AG09319 (cell line): ENCODE measurements at regions not wholly inside any gene's neighbourhood (a gene's known extent, or its start where the extent isn't known, plus 50 kb on each side); places are given as distances from the start of the nearest gene placed in this dataset.

Experiments used
- DNase-seq: peaks from one replicate; pipeline ENCODE4 v3.0.0-alpha.2; 2010; ENCODE audit warnings: low read depth; ENCODE audit errors: extremely low read depth
- TF ChIP-seq, protein P1 (sequence below): IDR thresholded peaks from 2 replicates; pipeline ENCODE4 v1.5.1; 2011; ENCODE audit warnings: low read depth, mild to moderate bottlenecking, inconsistent platforms, low read length, moderate library complexity

DNA sequence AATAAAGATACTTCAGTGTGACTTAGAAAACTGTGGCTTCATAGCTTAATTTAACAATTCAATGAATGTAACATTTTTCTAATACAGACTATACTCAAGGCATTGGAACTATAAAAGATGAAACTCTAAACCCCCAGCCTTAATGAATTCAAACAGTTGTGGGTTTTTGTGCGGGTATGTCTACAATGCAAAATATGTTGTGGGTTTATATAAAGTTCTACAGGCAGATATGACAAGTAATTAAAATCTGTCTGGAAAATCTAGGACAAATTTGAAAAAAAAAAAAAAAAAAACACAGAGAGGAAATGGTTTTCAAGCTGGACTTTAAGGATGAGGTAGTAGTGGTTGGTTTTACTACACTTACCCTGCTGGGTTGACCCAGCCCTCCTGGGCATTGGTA, 467.5 kb upstream of the TLE4 start:
- no peak for DNase-seq
- TF ChIP-seq, protein P1, sequence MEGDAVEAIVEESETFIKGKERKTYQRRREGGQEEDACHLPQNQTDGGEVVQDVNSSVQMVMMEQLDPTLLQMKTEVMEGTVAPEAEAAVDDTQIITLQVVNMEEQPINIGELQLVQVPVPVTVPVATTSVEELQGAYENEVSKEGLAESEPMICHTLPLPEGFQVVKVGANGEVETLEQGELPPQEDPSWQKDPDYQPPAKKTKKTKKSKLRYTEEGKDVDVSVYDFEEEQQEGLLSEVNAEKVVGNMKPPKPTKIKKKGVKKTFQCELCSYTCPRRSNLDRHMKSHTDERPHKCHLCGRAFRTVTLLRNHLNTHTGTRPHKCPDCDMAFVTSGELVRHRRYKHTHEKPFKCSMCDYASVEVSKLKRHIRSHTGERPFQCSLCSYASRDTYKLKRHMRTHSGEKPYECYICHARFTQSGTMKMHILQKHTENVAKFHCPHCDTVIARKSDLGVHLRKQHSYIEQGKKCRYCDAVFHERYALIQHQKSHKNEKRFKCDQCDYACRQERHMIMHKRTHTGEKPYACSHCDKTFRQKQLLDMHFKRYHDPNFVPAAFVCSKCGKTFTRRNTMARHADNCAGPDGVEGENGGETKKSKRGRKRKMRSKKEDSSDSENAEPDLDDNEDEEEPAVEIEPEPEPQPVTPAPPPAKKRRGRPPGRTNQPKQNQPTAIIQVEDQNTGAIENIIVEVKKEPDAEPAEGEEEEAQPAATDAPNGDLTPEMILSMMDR = no peak

DNA sequence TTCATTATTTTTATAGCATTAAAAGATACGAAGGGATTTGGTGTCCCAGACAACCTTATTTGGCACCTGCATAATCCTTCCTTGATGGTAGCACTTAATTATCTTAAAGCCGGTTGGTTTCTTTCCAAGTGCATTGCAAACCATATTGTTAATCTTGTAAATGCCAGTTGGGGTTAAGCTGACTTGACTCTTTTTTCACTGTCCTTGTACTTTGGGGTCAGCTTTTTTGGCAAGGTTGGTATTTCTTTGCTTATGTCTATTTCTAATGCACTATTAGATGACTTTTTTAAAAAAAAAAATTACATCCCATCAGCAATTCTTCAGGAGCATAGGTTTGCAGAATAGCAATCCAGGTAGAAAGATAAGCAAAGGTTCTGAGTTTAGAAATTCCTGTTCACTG, 466.8 kb upstream of the TLE4 start:
- TF ChIP-seq, protein P1 = no peak
- DNase-seq = no peak

DNA sequence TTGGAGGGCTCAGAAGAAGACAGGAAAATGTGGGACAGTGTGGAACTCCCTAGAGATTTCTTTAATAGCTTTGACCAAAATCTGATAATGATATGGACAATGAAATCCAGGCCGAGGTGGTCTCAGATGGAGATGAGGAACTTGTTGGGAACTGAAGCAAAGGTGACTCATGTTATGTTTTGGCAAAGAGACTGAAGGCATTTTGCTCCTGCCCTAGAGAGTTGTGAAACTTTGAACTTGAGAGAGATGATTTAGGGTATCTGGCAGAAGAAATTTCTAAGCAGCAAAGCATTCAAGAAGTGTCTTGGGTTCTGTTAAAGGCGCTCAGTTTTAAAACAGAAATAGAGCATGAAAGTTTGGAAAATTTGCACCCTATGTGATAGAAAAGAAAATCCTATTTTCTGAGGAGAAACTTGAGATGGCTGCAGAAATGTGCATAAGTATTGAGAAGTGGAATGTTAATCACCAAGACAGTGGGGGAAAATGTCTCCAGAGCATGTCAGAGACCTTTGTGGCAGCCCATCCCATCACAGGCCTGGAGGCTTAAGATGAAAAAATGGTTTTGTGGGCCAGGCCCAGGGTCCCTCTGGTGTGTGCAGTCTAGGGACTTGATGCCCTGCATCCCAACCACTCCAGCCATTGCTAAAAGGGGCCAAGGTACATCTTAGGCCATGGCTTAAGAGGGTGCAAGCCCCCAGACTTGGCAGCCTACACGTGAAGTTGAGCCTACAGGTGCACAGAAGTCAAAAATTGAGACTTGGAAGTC, 463.7 kb upstream of the TLE4 start:
- TF ChIP-seq, protein P1 = no peak

DNA sequence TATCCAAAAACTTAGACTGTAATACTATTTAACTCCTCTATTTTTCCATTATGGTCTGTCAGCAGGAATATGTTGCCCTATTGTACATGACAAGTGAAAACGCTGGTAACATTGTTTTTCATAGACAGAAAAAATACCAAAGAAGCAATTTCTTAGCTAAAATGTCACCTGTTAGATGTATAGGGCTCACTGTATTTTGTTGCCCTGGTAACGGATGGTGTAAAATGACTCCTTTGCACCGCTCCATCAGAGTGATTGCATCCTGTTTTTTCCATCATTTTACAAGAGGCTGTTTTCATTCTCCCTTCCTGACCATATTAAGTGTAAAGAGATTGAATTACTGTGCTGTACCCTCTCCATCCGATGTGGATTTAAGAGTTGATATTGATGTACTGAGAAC, 460.1 kb upstream of the TLE4 start:
- DNase-seq = no peak
- TF ChIP-seq, protein P1 = no peak

More for the DNA sequence above, 463.7 kb upstream of the TLE4 start:
- no peak for DNase-seq

DNA sequence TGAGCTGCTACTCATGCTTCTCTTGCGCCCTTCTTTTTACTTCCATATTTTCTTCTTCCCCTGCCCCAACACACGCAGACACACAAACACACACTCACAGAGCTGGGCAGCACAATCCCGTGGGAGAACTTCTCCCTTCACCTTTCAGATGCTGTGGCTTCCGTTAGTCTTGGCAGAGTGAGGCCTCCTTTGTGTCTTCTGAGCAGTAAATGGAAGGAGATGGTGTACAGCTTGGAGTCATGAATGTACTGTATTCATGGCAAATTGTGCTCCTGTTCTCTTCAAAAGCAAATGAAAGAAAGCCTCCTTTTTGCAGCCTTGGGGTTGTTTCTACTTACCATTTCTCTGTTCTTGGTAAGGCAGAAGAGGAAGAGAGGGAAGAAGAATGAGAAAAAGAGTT, 456.6 kb upstream of the TLE4 start:
- DNase-seq = no peak

DNA sequence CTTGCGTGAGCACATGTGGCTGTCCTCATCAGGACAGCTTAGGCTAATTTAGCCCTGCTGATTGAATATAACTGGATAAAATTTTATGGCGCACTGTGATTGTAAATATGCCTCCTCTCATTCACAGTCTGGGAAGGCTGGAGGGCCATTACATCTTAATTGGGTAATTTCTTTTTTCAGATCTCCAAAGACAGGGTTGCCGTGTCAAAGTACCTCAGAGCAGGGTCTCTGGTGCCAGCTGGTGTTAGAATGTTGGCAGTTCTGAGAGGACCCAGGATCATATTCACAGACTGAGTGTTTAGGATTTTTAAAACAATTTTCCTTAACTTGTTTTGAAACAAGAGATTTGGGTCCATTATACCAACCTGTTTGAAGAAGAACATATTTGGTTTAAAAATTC, 455.7 kb upstream of the TLE4 start:
- TF ChIP-seq, protein P1 = peak; percentile 5; the same call in 1 of the 2 replicates
- no peak for DNase-seq

More for the DNA sequence above, 456.6 kb upstream of the TLE4 start:
- TF ChIP-seq, protein P1 = no peak

DNA sequence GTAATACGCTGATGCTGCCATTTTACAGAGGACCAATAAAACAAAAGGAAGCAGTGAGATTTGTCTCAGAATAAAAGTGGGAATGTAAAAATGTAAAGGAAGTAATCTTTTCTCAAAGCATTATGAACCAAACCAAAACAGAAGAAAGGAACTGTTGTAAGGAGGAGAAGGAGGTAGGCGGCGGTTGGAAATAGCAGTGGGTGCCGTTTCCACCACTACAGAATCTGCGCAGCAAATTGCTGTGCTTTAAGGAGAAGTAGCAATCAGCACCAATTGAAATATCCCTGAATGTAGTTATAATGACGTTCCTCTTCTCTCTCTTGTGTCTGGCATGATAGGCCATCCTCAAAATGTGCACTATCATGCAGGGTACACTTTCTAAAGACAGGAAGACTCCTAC, 455.1 kb upstream of the TLE4 start:
- TF ChIP-seq, protein P1 = no peak
- no peak for DNase-seq
